ENCODE measurements at regions not wholly inside any gene's neighbourhood (a gene's known extent, or its start where the extent isn't known, plus 50 kb on each side); places are given as distances from the start of the nearest gene placed in this dataset.

- no peaks in the 10 kb centered on the region for H3K79me1 ChIP-seq (ENCODE audit: insufficient read depth, low read depth, low read length, poor library complexity, severe bottlenecking)
- Mint-ChIP-seq H3K4me1 (peaks cover 14 to 18% of the 10 kb centered on the region in 2 experiments), H3K9me3 (no peaks in the 10 kb centered on the region), H3K27ac (no peak overlapping the region; a peak in 1 of 7 replicates), H3K27me3 (ENCODE audit: low read depth) (peaks cover 3% of the 10 kb centered on the region; the same call in 1 of the 2 replicates), H3K36me3 (ENCODE audit: insufficient read depth in 1 of 3, low read depth in 3 of 3) (no peaks in the 10 kb centered on the region), H3K4me3 (no peak overlapping the region)
- H3K23me2 ChIP-seq (ENCODE audit: insufficient read length, low read depth, low read length, poor library complexity, severe bottlenecking) = no peaks in the 10 kb centered on the region
- H4K8ac ChIP-seq (replicated peaks; ENCODE audit: insufficient read length, low read depth, low read length) = no peak overlapping the region
- WGBS (ENCODE audit: extremely low coverage, insufficient read length, low lambda C conversion rate) = no CpG with 5 or more reads among the region's 10 CpGs
- H2AFZ ChIP-seq (ENCODE audit: low read length) = no peak overlapping the region
- no peak overlapping the region for H3K4me2 ChIP-seq (ENCODE audit: insufficient read depth, insufficient read length, low read length)
- H3K9ac ChIP-seq (ENCODE audit: extremely low read depth, insufficient read length, low read length) = no peak overlapping the region
- H4K91ac ChIP-seq (ENCODE audit: insufficient read length, low read depth, low read length) = no peak overlapping the region
- H3K23ac ChIP-seq (ENCODE audit: insufficient read length, low read depth, low read length) = no peak overlapping the region
- H3K27me3 ChIP-seq (ENCODE audit: insufficient read depth, low read length) = no peaks in the 10 kb centered on the region
- H3K56ac ChIP-seq (ENCODE audit: insufficient read length, low read depth, low read length) = no peak overlapping the region
- H3K14ac ChIP-seq (ENCODE audit: insufficient read depth, low read length) = no peak overlapping the region
- no peak overlapping the region for H2BK12ac ChIP-seq (ENCODE audit: insufficient read length, low read depth, low read length)
- no peak overlapping the region for H2BK15ac ChIP-seq (ENCODE audit: low read depth, low read length)
- no peaks in the 10 kb centered on the region; the same call in 1 of the 2 replicates for H3K4me1 ChIP-seq (ENCODE audit: insufficient read depth, low read length)
- no peak overlapping the region for H4K5ac ChIP-seq (ENCODE audit: insufficient read length, low read depth, low read length)
- H3K9me3 ChIP-seq (ENCODE audit: control insufficient read depth, low read depth, low read length) = no peaks in the 10 kb centered on the region
- TF ChIP-seq CTCF (conservative IDR thresholded peaks at IDR 0.05) = no peak
- no peak overlapping the region for H3K18ac ChIP-seq (ENCODE audit: insufficient read length, low read depth, low read length)
- no peaks in the 10 kb centered on the region for H4K20me1 ChIP-seq (ENCODE audit: control insufficient read depth, insufficient read depth, insufficient read length)
- H3K27ac ChIP-seq (ENCODE audit: insufficient read length, low read depth, low read length) = no peak overlapping the region
- H2BK20ac ChIP-seq (ENCODE audit: low read depth, low read length, poor library complexity, severe bottlenecking) = no peak overlapping the region
- H3K79me2 ChIP-seq (ENCODE audit: insufficient read depth, low read length) = no peaks in the 10 kb centered on the region
- H3T11ph ChIP-seq (ENCODE audit: low read length) = no peak overlapping the region
- H3K4ac ChIP-seq (ENCODE audit: low read depth, low read length) = no peak overlapping the region
- no peak for DNase-seq
- H2AK5ac ChIP-seq (ENCODE audit: insufficient read length, low read length) = no peak overlapping the region
- no peak overlapping the region for H2BK5ac ChIP-seq (ENCODE audit: insufficient read length, low read length)
- no peak overlapping the region for H2BK120ac ChIP-seq (ENCODE audit: low read depth, low read length, poor library complexity, severe bottlenecking)
Measured at GRCh38 chr6:159108426-159108985, 60.7 kb upstream of the FNDC1 start.

Measured in H9 (cell line).